CD4-positive, alpha-beta T cell treated with Interleukin-15 for 4 hours (primary cell): ENCODE measurements at regions not wholly inside any gene's neighbourhood (a gene's known extent, or its start where the extent isn't known, plus 50 kb on each side); places are given as distances from the start of the nearest gene placed in this dataset.

Experiments used
- DNase-seq: peaks from one replicate; pipeline ENCODE4 v3.0.0-alpha.2; 2020; ENCODE audit warnings: low spot score

GRCh38 chrX:103158317-103158621, 56.6 kb upstream of the BEX4 start:
- DNase-seq: no peak

GRCh38 chrX:103157496-103158316, 57.2 kb upstream of the BEX4 start:
- DNase-seq: peak; percentile 9

GRCh38 chrX:103155201-103155600, 59.7 kb upstream of the BEX4 start:
- no peak for DNase-seq

GRCh38 chrX:103153661-103154060, 60.7 kb upstream of the NXF3 start:
- no peak for DNase-seq

- DNase-seq: no peak
Measured at GRCh38 chrX:103151799-103152198, 58.9 kb upstream of the NXF3 start.

- DNase-seq: no peak
Measured at GRCh38 chrX:103149652-103150051, 56.7 kb upstream of the NXF3 start.

GRCh38 chrX:103148075-103148474, 55.1 kb upstream of the NXF3 start:
- no peak for DNase-seq
